H1 (cell line): ENCODE measurements at regions not wholly inside any gene's neighbourhood (a gene's known extent, or its start where the extent isn't known, plus 50 kb on each side); places are given as distances from the start of the nearest gene placed in this dataset.
"Not testable (repeated sequence)": the region's sequence is repeated elsewhere in the genome, so short reads cannot be mapped to it uniquely, and the experiment has no call there.

ENCODE experiments used
- CTCF ChIA-PET: fragments of 300-600 bp; sonication (Branson Sonifier 250); formaldehyde crosslinking; loops from one replicate; lab custom pipeline; 2021; ENCODE audit not compliant: partially characterized antibody; lab: Charles Lee
- POLR2A ChIA-PET: fragments of 300-600 bp; sonication (Branson Sonifier 250); formaldehyde crosslinking; loops from one replicate; lab custom pipeline; 2021; ENCODE audit warnings: inconsistent platforms; ENCODE audit not compliant: partially characterized antibody; lab: Charles Lee
- DNase-seq, 2 experiments: peaks; one replicate each; pipeline versions ENCODE4 v3.0.0 to v3.0.0-alpha.2; 2010 to 2022; ENCODE audit warnings: low spot score in 2 of 2, low read depth in 1 of 2, mixed read lengths in 1 of 2
- FAIRE-seq: peaks from 2 replicates; lab custom pipeline; 2011; peaks lifted over from hg19 to GRCh38; lab: Jason Lieb, UNC
- H2AFZ ChIP-seq: 2 replicates; pipeline ENCODE4 v1.8.1; 2012; ENCODE audit warnings: low read length, inconsistent platforms
- H2AK5ac ChIP-seq: 2 replicates; pipeline ENCODE4 v1.6.1; 2013; ENCODE audit warnings: low read depth, low read length
- H2BK120ac ChIP-seq: replicated peaks from 2 replicates; pipeline ENCODE3; 2013; ENCODE audit warnings: low read depth, low read length, inconsistent platforms
- H2BK12ac ChIP-seq: 2 replicates; pipeline ENCODE4 v1.6.1; 2013; ENCODE audit warnings: low read depth, low read length
- H2BK15ac ChIP-seq: 2 replicates; pipeline ENCODE4 v1.6.1; 2013; ENCODE audit warnings: low read length
- H2BK20ac ChIP-seq: 2 replicates; pipeline ENCODE4 v1.6.1; 2013; ENCODE audit warnings: low read length
- H2BK5ac ChIP-seq: 2 replicates; pipeline ENCODE4 v1.6.1; 2013; ENCODE audit warnings: low read depth, low read length
- H3K14ac ChIP-seq: 2 replicates; pipeline ENCODE4 v1.6.1; 2013; ENCODE audit warnings: inconsistent platforms; ENCODE audit not compliant: insufficient read length
- H3K18ac ChIP-seq: 2 replicates; pipeline ENCODE4 v1.6.1; 2013; ENCODE audit warnings: low read length; ENCODE audit errors: extremely low read depth
- H3K23ac ChIP-seq: 2 replicates; pipeline ENCODE4 v1.6.1; 2013; ENCODE audit warnings: inconsistent platforms; ENCODE audit not compliant: insufficient read length
- H3K23me2 ChIP-seq: 2 replicates; pipeline ENCODE4 v1.6.1; 2013; ENCODE audit warnings: low read depth, low read length
- H3K27ac ChIP-seq: 2 replicates; pipeline ENCODE4 v1.6.1; 2011; ENCODE audit warnings: low read depth, low read length, inconsistent platforms
- H3K27me3 ChIP-seq, 4 experiments: replicated peaks in 1 of 4; 1 replicate in 1 of 4; 2 replicates in 3 of 4; pipeline versions ENCODE4 v1.6.1 to v1.8.1; 2011 to 2013; ENCODE audit warnings: low read length in 3 of 4, mild to moderate bottlenecking in 3 of 4, inconsistent platforms in 2 of 4, mixed read lengths in 2 of 4, moderate library complexity in 1 of 4; ENCODE audit not compliant: control insufficient read depth in 3 of 4, insufficient read depth in 3 of 4; ENCODE audit errors: extremely low read depth in 1 of 4
- H3K36me3 ChIP-seq, 4 experiments: 2 replicates each; pipeline versions ENCODE4 v1.6.1 to v1.8.1; 2011 to 2013; ENCODE audit warnings: mild to moderate bottlenecking in 4 of 4, low read length in 3 of 4, moderate library complexity in 2 of 4, control low read depth in 1 of 4, inconsistent platforms in 1 of 4; ENCODE audit not compliant: insufficient read depth in 4 of 4, control insufficient read depth in 2 of 4
- H3K4ac ChIP-seq: replicated peaks from 2 replicates; pipeline ENCODE3; 2013; ENCODE audit warnings: low read length, low read depth, mixed read lengths, inconsistent platforms; ENCODE audit not compliant: insufficient read length
- H3K4me1 ChIP-seq, 4 experiments: replicated peaks in 1 of 4; 1 replicate in 1 of 4; 2 replicates in 3 of 4; pipeline versions ENCODE4 v1.6.1 to v1.8.1; 2011 to 2013; ENCODE audit warnings: low read length in 3 of 4, inconsistent platforms in 2 of 4, mixed read lengths in 1 of 4; ENCODE audit not compliant: insufficient read depth in 4 of 4, control insufficient read depth in 3 of 4
- H3K4me2 ChIP-seq, 2 experiments: 2 replicates each; pipeline versions ENCODE4 v1.6.1 to v1.8.1; 2011 to 2013; ENCODE audit warnings: low read depth in 2 of 2, low read length in 2 of 2, control low read depth in 1 of 2, inconsistent platforms in 1 of 2, mild to moderate bottlenecking in 1 of 2; ENCODE audit not compliant: insufficient read depth in 1 of 2
- H3K4me3 ChIP-seq, 4 experiments: fragments of 200-600, 300-600 bp in 1 of 4; sonication (generic), shearing (Covaris generic), sonication (Bioruptor Twin) in 1 of 4; 2 replicates each; pipeline versions ENCODE4 v1.5.1 to v1.8.1; 2011 to 2016; ENCODE audit warnings: low read length in 4 of 4, low read depth in 3 of 4, control low read depth in 2 of 4, inconsistent platforms in 2 of 4, mild to moderate bottlenecking in 2 of 4, mixed read lengths in 1 of 4, moderate library complexity in 1 of 4; ENCODE audit not compliant: insufficient read depth in 2 of 4; ENCODE audit errors: extremely low read depth in 1 of 4
- H3K56ac ChIP-seq: replicated peaks from 2 replicates; pipeline ENCODE3; 2013; ENCODE audit warnings: low read depth, mild to moderate bottlenecking, mixed read lengths, low read length, inconsistent platforms; ENCODE audit not compliant: insufficient read length
- H3K79me1 ChIP-seq: 2 replicates; pipeline ENCODE4 v1.6.1; 2013; ENCODE audit warnings: low read depth, low read length, control low read depth
- H3K79me2 ChIP-seq, 2 experiments: 2 replicates each; pipeline versions ENCODE4 v1.6.1 to v1.8.1; 2012 to 2013; ENCODE audit warnings: low read length in 2 of 2, mild to moderate bottlenecking in 2 of 2, inconsistent platforms in 1 of 2; ENCODE audit not compliant: insufficient read depth in 2 of 2, control insufficient read depth in 1 of 2
- H3K9ac ChIP-seq, 4 experiments: replicated peaks in 1 of 4; 1 replicate in 1 of 4; 2 replicates in 3 of 4; pipeline versions ENCODE4 v1.6.1 to v1.8.1; 2011 to 2013; ENCODE audit warnings: low read depth in 3 of 4, low read length in 3 of 4, control low read depth in 2 of 4, mild to moderate bottlenecking in 2 of 4, moderate library complexity in 2 of 4, inconsistent platforms in 1 of 4; ENCODE audit errors: extremely low read depth in 1 of 4
- H3K9me3 ChIP-seq, 2 experiments: 2 replicates each; pipeline versions ENCODE4 v1.6.1 to v1.8.1; 2012 to 2013; ENCODE audit warnings: mild to moderate bottlenecking in 2 of 2, moderate library complexity in 2 of 2, control low read depth in 1 of 2, inconsistent platforms in 1 of 2, low read depth in 1 of 2, low read length in 1 of 2, mixed read lengths in 1 of 2; ENCODE audit not compliant: insufficient read depth in 2 of 2
- H4K20me1 ChIP-seq, 2 experiments: replicated peaks in 1 of 2; 2 replicates each; pipeline versions ENCODE3 to v1.8.1; 2011 to 2013; ENCODE audit warnings: inconsistent platforms in 2 of 2, low read length in 2 of 2, mild to moderate bottlenecking in 1 of 2; ENCODE audit not compliant: insufficient read depth in 2 of 2, control insufficient read depth in 1 of 2
- H4K5ac ChIP-seq: 2 replicates; pipeline ENCODE4 v1.6.1; 2013; ENCODE audit warnings: low read length, low read depth, mixed read lengths, inconsistent platforms; ENCODE audit not compliant: insufficient read length
- H4K8ac ChIP-seq: 2 replicates; pipeline ENCODE4 v1.8.0; 2013; ENCODE audit warnings: mild to moderate bottlenecking, moderate library complexity, low read length, inconsistent platforms; ENCODE audit not compliant: insufficient read depth; ENCODE audit errors: extremely low read depth
- H4K91ac ChIP-seq: replicated peaks from 2 replicates; pipeline ENCODE3; 2013; ENCODE audit warnings: low read length, mixed read lengths, inconsistent platforms; ENCODE audit not compliant: insufficient read length
- CEBPB ChIP-seq: IDR thresholded peaks from 2 replicates; pipeline ENCODE4 v1.6.1; 2012; ENCODE audit warnings: low read depth, low read length
- GTF2F1 ChIP-seq: IDR thresholded peaks from 2 replicates; pipeline ENCODE4 v1.6.1; 2012; ENCODE audit warnings: low read depth, low read length, improper control_type of control experiment, borderline replicate concordance
- KDM4A ChIP-seq: IDR thresholded peaks from one replicate; pipeline ENCODE4 v1.7.1; 2012; ENCODE audit warnings: low read depth, mild to moderate bottlenecking, moderate library complexity, low read length, inconsistent platforms; ENCODE audit not compliant: severe bottlenecking
- RAD21 ChIP-seq, 2 experiments: IDR thresholded peaks in 1 of 2; conservative IDR thresholded peaks in 1 of 2; 2 replicates each; pipeline ENCODE4 v1.6.1; 2011; ENCODE audit warnings: low read depth in 2 of 2, low read length in 2 of 2, improper control_type of control experiment in 1 of 2, inconsistent platforms in 1 of 2, mild to moderate bottlenecking in 1 of 2, moderate library complexity in 1 of 2
- WGBS, 2 experiments: shearing (Covaris generic) in 1 of 2; methylation state at CpG; one replicate each; pipeline versions ENCODE4 v1.1.6 to v1.1.7; 2013 to 2015; ENCODE audit warnings: low lambda C conversion rate in 2 of 2, mixed read lengths in 2 of 2, inconsistent platforms in 1 of 2, low coverage in 1 of 2, missing lambda C conversion rate in 1 of 2; ENCODE audit not compliant: insufficient replicate concordance in 2 of 2, insufficient coverage in 1 of 2, insufficient read length in 1 of 2; ENCODE audit errors: extremely low coverage in 1 of 2, missing lambda C conversion rate in 1 of 2; 5-methylcytosine and 5-hydroxymethylcytosine counted together
- TF ChIP-seq, protein P1 (sequence below): IDR thresholded peaks from 2 replicates; pipeline ENCODE4 v1.6.1; 2012; ENCODE audit warnings: inconsistent platforms

DNA sequence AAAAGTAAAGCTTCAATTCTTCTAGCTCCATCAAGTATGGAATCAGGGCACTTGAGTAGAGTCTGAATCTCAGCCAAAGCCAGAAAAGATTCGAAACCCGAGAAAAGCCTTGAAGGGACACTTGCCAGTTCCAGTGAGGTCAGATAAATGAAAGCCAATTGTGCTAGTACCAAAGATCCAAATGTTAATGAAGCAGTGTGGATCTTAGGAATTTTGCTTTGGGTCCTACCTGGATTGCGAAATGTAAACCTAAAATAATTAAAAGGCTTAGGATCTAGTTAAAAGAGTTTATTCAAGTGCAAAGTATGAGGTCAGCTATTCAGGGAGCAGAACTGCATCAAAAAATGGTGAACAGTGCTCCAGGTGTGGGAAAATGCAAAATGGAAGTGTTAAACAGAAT is 552.6 kb downstream of the NAP1L3 start (continued):
- TF ChIP-seq GTF2F1 (no peak), CEBPB (no peak), RAD21 (IDR thresholded peaks at IDR 0.05 in 1 of 2, conservative IDR thresholded peaks at IDR 0.05 in 1 of 2; ENCODE audit: low read depth in 2 of 2, low read length in 2 of 2) (no peak), KDM4A (no peak)
- TF ChIP-seq, protein P1, sequence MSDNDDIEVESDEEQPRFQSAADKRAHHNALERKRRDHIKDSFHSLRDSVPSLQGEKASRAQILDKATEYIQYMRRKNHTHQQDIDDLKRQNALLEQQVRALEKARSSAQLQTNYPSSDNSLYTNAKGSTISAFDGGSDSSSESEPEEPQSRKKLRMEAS = no peak

DNA sequence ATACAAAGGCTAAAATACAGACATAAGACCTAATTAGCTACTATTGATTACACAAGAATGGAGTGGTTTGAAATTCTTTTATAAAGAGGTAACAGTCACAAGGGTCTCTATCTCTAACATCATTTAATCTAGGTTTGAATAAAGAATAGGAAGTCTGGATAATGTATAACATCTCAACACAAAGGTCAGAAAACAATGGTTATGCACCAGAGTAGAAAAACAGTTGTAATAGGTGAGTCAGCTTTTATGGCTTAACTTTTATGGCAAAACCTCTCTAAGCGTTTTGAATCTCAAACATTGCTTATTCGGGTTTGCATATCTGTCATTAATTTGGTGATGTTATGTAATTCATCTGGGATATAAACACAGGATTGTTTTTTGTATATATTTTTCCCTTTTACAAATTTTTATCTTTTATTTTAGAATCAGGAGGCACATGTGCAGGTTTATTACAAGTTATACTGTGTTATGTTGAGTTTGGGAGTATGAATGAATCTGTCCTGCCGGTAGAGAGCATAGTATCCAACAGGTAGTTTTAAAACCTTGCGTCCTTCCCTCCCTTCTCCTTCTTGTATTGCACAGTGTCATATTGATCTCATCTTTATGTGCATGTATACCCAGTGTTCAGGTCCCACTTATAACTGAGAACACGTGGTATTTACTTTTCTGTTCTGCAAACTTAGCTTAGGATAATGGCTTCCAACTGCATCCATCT is 569.9 kb downstream of the NAP1L3 start:
- DNase-seq, H3K9ac ChIP-seq, H3K79me1 ChIP-seq, H4K8ac ChIP-seq, H2BK15ac ChIP-seq, H3K4ac ChIP-seq, H3K79me2 ChIP-seq, H4K91ac ChIP-seq, H2BK20ac ChIP-seq, H2AK5ac ChIP-seq, H3K4me3 ChIP-seq, H3K14ac ChIP-seq, H3K9me3 ChIP-seq, POLR2A ChIA-PET, H3K4me1 ChIP-seq, H3K27me3 ChIP-seq, H2BK120ac ChIP-seq, H3K4me2 ChIP-seq, H2BK12ac ChIP-seq, H4K5ac ChIP-seq, H3K36me3 ChIP-seq, H3K27ac ChIP-seq, H3K18ac ChIP-seq, CTCF ChIA-PET, H4K20me1 ChIP-seq, H3K56ac ChIP-seq, H3K23ac ChIP-seq, H2AFZ ChIP-seq, H2BK5ac ChIP-seq, H3K23me2 ChIP-seq: not testable (repeated sequence)
- 83% methylated on average over 5 of the region's 5 CpGs; no CpG with 5 or more reads in 1 of the 2 experiments for WGBS, 2 experiments
- FAIRE-seq = peak; percentile 93
